GM23338 (cell line): ENCODE measurements at regions not wholly inside any gene's neighbourhood (a gene's known extent, or its start where the extent isn't known, plus 50 kb on each side); places are given as distances from the start of the nearest gene placed in this dataset.

Experiments used
- ATAC-seq: fragments of 200-7000 bp; cut with Tn5 transposase; 3 replicates; pipeline ENCODE4 v1.9.1; 2020
- DNase-seq: peaks from one replicate; pipeline ENCODE4 v3.0.0-alpha.2; 2015; ENCODE audit warnings: low spot score
- H2AFZ ChIP-seq: fragments of 200-600 bp; sonication (generic); 2 replicates; pipeline ENCODE4 v1.8.0; 2016; ENCODE audit warnings: antibody characterized with exemption, mild to moderate bottlenecking, moderate library complexity
- H3F3A ChIP-seq: fragments of 200-600 bp; sonication (generic); replicated peaks from 2 replicates; pipeline ENCODE4 v1.8.0; 2017; ENCODE audit warnings: antibody characterized with exemption, mixed run types, low read depth
- H3K27ac ChIP-seq: fragments of 200-600 bp; sonication (generic); 2 replicates; pipeline ENCODE4 v1.6.1; 2016; ENCODE audit warnings: low read depth
- H3K27me3 ChIP-seq: fragments of 200-600 bp; sonication (generic); 2 replicates; pipeline ENCODE4 v1.8.0; 2016; ENCODE audit warnings: mild to moderate bottlenecking, mixed run types, moderate library complexity; ENCODE audit not compliant: insufficient read depth
- H3K36me3 ChIP-seq: fragments of 200-600 bp; sonication (generic); 2 replicates; pipeline ENCODE4 v1.8.0; 2016; ENCODE audit warnings: mild to moderate bottlenecking; ENCODE audit not compliant: insufficient read depth
- H3K4me1 ChIP-seq: fragments of 200-600 bp; sonication (generic); 2 replicates; pipeline ENCODE4 v1.8.0; 2016; ENCODE audit warnings: mild to moderate bottlenecking, moderate library complexity; ENCODE audit not compliant: insufficient read depth
- H3K4me2 ChIP-seq: fragments of 200-600 bp; sonication (generic); 2 replicates; pipeline ENCODE4 v1.7.1; 2017; ENCODE audit warnings: mixed run types
- H3K4me3 ChIP-seq: fragments of 200-600 bp; sonication (generic); 2 replicates; pipeline ENCODE4 v1.6.1; 2016; ENCODE audit warnings: mixed run types
- H3K79me2 ChIP-seq: fragments of 200-600 bp; sonication (generic); replicated peaks from 2 replicates; pipeline ENCODE4 v1.8.0; 2017; ENCODE audit warnings: mild to moderate bottlenecking; ENCODE audit not compliant: insufficient read depth
- H3K9me2 ChIP-seq: fragments of 200-600 bp; sonication (generic); 2 replicates; pipeline ENCODE4 v1.8.0; 2017; ENCODE audit not compliant: insufficient read depth
- H4K20me1 ChIP-seq: fragments of 200-600 bp; sonication (generic); replicated peaks from 2 replicates; pipeline ENCODE4 v1.8.0; 2017; ENCODE audit warnings: mild to moderate bottlenecking; ENCODE audit not compliant: insufficient read depth
- H3K27ac Mint-ChIP-seq: 2 replicates; pipeline ENCODE4 v1.8.0; 2020; ENCODE audit warnings: inconsistent platforms, mild to moderate bottlenecking, moderate library complexity, mixed read lengths
- H3K27me3 Mint-ChIP-seq: 3 replicates; pipeline ENCODE4 v1.8.0; 2022; ENCODE audit warnings: low read depth, mild to moderate bottlenecking, moderate library complexity, mixed read lengths, inconsistent platforms; ENCODE audit not compliant: insufficient read depth, poor library complexity
- H3K36me3 Mint-ChIP-seq: 3 replicates; pipeline ENCODE4 v1.8.0; 2021; ENCODE audit warnings: low read depth, mild to moderate bottlenecking, inconsistent platforms, moderate library complexity, mixed read lengths
- H3K4me1 Mint-ChIP-seq: 3 replicates; pipeline ENCODE4 v1.8.0; 2020; ENCODE audit warnings: mild to moderate bottlenecking, inconsistent platforms, mixed read lengths
- H3K4me3 Mint-ChIP-seq: 3 replicates; pipeline ENCODE4 v1.8.0; 2021; ENCODE audit warnings: moderate library complexity, mild to moderate bottlenecking, inconsistent platforms, mixed read lengths
- H3K9me3 Mint-ChIP-seq: 3 replicates; pipeline ENCODE4 v1.8.0; 2020; ENCODE audit warnings: moderate library complexity, mild to moderate bottlenecking, inconsistent platforms, mixed read lengths
- CREB1 ChIP-seq: fragments of 250-450 bp; sonication (Bioruptor Pico); IDR thresholded peaks from 2 replicates; pipeline ENCODE4 v1.5.0; 2020; ENCODE audit warnings: low read depth, mild to moderate bottlenecking, moderate library complexity
- ETS1 ChIP-seq: IDR thresholded peaks from 2 replicates; pipeline ENCODE4 v1.6.1; 2016; ENCODE audit warnings: antibody characterized with exemption
- EZH2 ChIP-seq: fragments of 200-600 bp; sonication (generic); IDR thresholded peaks from one replicate; pipeline ENCODE4 v1.8.0; 2017; ENCODE audit warnings: antibody characterized with exemption, mild to moderate bottlenecking, low read depth; ENCODE audit not compliant: unreplicated experiment
- EZH2phosphoT487 ChIP-seq: fragments of 200-600 bp; sonication (generic); IDR thresholded peaks from one replicate; pipeline ENCODE4 v1.8.1; 2018; ENCODE audit warnings: antibody characterized with exemption; ENCODE audit not compliant: unreplicated experiment
- JUNB ChIP-seq: IDR thresholded peaks from one replicate; pipeline ENCODE4 v1.6.1; 2016; ENCODE audit warnings: antibody characterized with exemption; ENCODE audit not compliant: unreplicated experiment
- NANOG ChIP-seq: IDR thresholded peaks from 2 replicates; pipeline ENCODE4 v1.6.1; 2016; ENCODE audit warnings: antibody characterized with exemption, borderline replicate concordance
- POLR2AphosphoS5 ChIP-seq: IDR thresholded peaks from 2 replicates; pipeline ENCODE4 v1.6.1; 2016; ENCODE audit warnings: antibody characterized with exemption, low read depth
- ZNF114 ChIP-seq: fragments of 250-450 bp; sonication (Bioruptor Pico); IDR thresholded peaks from 2 replicates; pipeline ENCODE4 v1.5.0; 2020; ENCODE audit warnings: mild to moderate bottlenecking, moderate library complexity
- ZNF331 ChIP-seq: fragments of 250-450 bp; sonication (Bioruptor Pico); IDR thresholded peaks from 2 replicates; pipeline ENCODE4 v1.5.0; 2020; ENCODE audit warnings: low read depth, mild to moderate bottlenecking, moderate library complexity
- TF ChIP-seq, protein P1 (sequence below): IDR thresholded peaks from one replicate; pipeline ENCODE4 v1.6.1; 2018; ENCODE audit warnings: antibody characterized with exemption; ENCODE audit not compliant: unreplicated experiment
- TF ChIP-seq, protein P2 (sequence below), 2 experiments: fragments of 200-600 bp in 1 of 2; sonication (generic) in 1 of 2; conservative IDR thresholded peaks; 2 replicates each; pipeline versions ENCODE4 v1.5.1 to v1.6.1; 2016 to 2017; ENCODE audit warnings: antibody characterized with exemption in 2 of 2, low read depth in 2 of 2, mild to moderate bottlenecking in 2 of 2, moderate library complexity in 1 of 2

DNA sequence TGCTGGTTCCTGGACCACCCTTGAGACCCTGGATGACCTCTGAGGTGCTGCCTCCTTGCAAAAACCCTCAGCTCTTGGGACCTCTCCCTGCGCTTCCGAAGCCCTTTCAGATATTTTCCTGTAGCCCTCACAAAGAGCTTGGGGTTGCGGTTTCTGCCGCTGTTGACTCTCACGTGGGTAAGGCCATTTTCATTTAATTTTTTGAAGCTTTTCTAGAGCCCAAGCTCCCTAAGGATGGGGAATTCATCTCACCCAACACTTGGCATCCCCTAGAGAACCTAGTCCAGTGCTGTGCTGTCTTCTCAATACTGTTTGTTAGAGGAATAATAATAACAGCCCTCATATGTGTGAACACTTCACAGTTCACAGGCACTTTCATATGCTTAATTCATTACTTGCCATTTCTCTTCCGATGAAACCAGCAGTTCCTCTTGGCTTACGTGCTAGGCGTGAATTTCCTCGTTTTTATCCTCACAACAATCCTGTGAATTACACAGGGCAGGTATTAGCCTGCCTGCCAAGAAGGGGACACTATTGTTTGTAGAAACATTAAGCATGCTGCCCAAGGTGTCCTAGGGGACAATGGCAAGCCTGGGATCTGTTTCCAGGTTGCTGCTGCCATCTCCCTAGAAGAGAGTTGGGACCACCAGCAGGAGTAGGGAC is 71.6 kb upstream of the CTBP2 start (continued):
- TF ChIP-seq, protein P1, sequence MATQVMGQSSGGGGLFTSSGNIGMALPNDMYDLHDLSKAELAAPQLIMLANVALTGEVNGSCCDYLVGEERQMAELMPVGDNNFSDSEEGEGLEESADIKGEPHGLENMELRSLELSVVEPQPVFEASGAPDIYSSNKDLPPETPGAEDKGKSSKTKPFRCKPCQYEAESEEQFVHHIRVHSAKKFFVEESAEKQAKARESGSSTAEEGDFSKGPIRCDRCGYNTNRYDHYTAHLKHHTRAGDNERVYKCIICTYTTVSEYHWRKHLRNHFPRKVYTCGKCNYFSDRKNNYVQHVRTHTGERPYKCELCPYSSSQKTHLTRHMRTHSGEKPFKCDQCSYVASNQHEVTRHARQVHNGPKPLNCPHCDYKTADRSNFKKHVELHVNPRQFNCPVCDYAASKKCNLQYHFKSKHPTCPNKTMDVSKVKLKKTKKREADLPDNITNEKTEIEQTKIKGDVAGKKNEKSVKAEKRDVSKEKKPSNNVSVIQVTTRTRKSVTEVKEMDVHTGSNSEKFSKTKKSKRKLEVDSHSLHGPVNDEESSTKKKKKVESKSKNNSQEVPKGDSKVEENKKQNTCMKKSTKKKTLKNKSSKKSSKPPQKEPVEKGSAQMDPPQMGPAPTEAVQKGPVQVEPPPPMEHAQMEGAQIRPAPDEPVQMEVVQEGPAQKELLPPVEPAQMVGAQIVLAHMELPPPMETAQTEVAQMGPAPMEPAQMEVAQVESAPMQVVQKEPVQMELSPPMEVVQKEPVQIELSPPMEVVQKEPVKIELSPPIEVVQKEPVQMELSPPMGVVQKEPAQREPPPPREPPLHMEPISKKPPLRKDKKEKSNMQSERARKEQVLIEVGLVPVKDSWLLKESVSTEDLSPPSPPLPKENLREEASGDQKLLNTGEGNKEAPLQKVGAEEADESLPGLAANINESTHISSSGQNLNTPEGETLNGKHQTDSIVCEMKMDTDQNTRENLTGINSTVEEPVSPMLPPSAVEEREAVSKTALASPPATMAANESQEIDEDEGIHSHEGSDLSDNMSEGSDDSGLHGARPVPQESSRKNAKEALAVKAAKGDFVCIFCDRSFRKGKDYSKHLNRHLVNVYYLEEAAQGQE = no peak
- TF ChIP-seq, protein P2, sequence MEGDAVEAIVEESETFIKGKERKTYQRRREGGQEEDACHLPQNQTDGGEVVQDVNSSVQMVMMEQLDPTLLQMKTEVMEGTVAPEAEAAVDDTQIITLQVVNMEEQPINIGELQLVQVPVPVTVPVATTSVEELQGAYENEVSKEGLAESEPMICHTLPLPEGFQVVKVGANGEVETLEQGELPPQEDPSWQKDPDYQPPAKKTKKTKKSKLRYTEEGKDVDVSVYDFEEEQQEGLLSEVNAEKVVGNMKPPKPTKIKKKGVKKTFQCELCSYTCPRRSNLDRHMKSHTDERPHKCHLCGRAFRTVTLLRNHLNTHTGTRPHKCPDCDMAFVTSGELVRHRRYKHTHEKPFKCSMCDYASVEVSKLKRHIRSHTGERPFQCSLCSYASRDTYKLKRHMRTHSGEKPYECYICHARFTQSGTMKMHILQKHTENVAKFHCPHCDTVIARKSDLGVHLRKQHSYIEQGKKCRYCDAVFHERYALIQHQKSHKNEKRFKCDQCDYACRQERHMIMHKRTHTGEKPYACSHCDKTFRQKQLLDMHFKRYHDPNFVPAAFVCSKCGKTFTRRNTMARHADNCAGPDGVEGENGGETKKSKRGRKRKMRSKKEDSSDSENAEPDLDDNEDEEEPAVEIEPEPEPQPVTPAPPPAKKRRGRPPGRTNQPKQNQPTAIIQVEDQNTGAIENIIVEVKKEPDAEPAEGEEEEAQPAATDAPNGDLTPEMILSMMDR (conservative IDR thresholded peaks at IDR 0.05; ENCODE audit: low read depth in 2 of 2) = no peak
- TF ChIP-seq ETS1 (no peak), ZNF114 (CRISPR knock-in tag) (no peak), ZNF331 (CRISPR knock-in tag) (no peak), EZH2 (no peak), NANOG (no peak), CREB1 (no peak), EZH2phosphoT487 (no peak), POLR2AphosphoS5 (no peak), JUNB (no peak)

DNA sequence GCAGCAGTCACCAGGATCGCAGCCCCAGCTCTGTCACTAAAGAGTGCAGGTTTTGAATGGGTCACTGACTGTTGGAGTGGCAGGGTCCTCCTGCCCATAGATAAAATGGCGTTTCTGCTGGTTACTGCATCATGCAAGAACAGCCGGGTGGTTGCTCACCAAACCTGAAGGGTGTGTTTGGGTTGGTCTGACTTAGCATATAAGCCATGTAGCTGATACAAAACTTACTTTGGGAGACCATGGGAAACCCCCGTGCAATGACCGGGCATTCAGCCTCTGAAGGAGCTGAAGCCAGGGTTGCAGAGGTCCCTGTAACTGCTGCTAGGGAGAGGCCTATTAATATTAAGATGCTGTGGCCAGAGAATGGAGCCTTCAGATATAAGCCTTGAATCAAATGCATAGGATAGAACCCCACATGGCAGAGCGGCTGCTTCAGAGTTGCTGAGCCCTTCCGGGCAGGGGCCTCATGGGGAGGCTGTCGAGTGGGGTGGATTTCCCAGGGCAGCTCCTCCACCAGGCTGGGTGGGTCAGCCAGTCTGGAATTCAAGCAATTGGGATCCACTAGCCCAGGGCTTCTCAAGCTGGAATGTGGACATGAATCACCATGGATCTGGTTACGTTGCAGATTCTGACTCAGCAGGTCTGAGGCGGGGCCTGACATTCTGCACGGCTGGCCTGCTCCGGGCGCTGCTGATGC is 70.9 kb upstream of the CTBP2 start:
- Mint-ChIP-seq H3K9me3 (no peaks in the 10 kb centered on the region; the same call in 2 of the 3 replicates), H3K36me3 (no peaks in the 10 kb centered on the region), H3K4me1 (peaks cover 29% of the 10 kb centered on the region), H3K27me3 (peaks cover 2% of the 10 kb centered on the region), H3K4me3 (no peak overlapping the region), H3K27ac (no peak overlapping the region)
- Histone ChIP-seq H3K27ac (no peak overlapping the region), H3K9me2 (0 out of 2 replicates have a peak, but pooled peaks cover 3% of the 10 kb centered on the region), H3K79me2 (no peaks in the 10 kb centered on the region), H2AFZ (peak overlapping the region; percentile 43; the same call in 1 of the 2 replicates), H3K4me3 (no peak overlapping the region), H3K4me1 (peaks cover 18% of the 10 kb centered on the region), H3K27me3 (no peaks in the 10 kb centered on the region), H3F3A (no peaks in the 10 kb centered on the region), H4K20me1 (no peaks in the 10 kb centered on the region), H3K36me3 (no peaks in the 10 kb centered on the region), H3K4me2 (no peak overlapping the region)
- TF ChIP-seq ZNF331 (CRISPR knock-in tag) = no peak
- TF ChIP-seq, protein P1 = no peak
- TF ChIP-seq EZH2 = no peak
- no peak for TF ChIP-seq ETS1
- TF ChIP-seq POLR2AphosphoS5 = no peak
- DNase-seq = peak; percentile 62
- peak; percentile 60 for ATAC-seq
